Transverse colon (tissue), 4 donors: ENCODE measurements at regions not wholly inside any gene's neighbourhood (a gene's known extent, or its start where the extent isn't known, plus 50 kb on each side); places are given as distances from the start of the nearest gene placed in this dataset.

ENCODE experiments used
- CTCF ChIP-seq, 5 experiments: fragments of 200-600 bp in 3 of 5; fragments of 450-650 bp in 2 of 5; sonication (generic) in 3 of 5; IDR thresholded peaks; 1 replicate in 2 of 5; 2 replicates in 3 of 5; pipeline ENCODE4 v1.5.1; 2016 to 2017; ENCODE audit warnings: antibody characterized with exemption in 5 of 5, inconsistent platforms in 3 of 5, mild to moderate bottlenecking in 2 of 5, moderate library complexity in 1 of 5
- POLR2A ChIP-seq: fragments of 450-650 bp; IDR thresholded peaks from one replicate; pipeline ENCODE4 v1.6.1; 2016; ENCODE audit warnings: antibody characterized with exemption, mild to moderate bottlenecking, moderate library complexity
- POLR2AphosphoS5 ChIP-seq, 3 donors: sonication (generic); formaldehyde crosslinking; IDR thresholded peaks; one replicate each; pipeline ENCODE4 v1.6.1; 2016; ENCODE audit warnings: antibody characterized with exemption in 3 of 3

- no peak for TF ChIP-seq POLR2AphosphoS5 (IDR thresholded peaks at IDR 0.05)
- no peak for TF ChIP-seq CTCF (IDR thresholded peaks at IDR 0.05)
- no peak for TF ChIP-seq POLR2A
Measured at GRCh38 chr7:68295386-68295785, 1298.8 kb downstream of the TYW1 start.
